Thyroid gland (tissue), 4 donors: ENCODE measurements at regions not wholly inside any gene's neighbourhood (a gene's known extent, or its start where the extent isn't known, plus 50 kb on each side); places are given as distances from the start of the nearest gene placed in this dataset.
A peak's percentile ranks its signal among the peaks of the same experiment; 100 is the strongest.

ENCODE experiments used
- DNase-seq, 2 donors: peaks; one replicate each; pipeline ENCODE4 v3.0.0-alpha.2; 2019
- H3K27ac ChIP-seq, 3 donors: fragments of 200-600 bp; sonication (generic); 1 replicate in 2 of 3; 2 replicates in 1 of 3; pipeline ENCODE4 v1.5.1; 2016 to 2019; ENCODE audit warnings: mild to moderate bottlenecking in 1 of 3, moderate library complexity in 1 of 3
- H3K27me3 ChIP-seq: fragments of 200-600 bp; sonication (generic); one replicate; pipeline ENCODE4 v1.5.1; 2019
- H3K36me3 ChIP-seq, 2 donors: fragments of 200-600 bp; sonication (generic); one replicate each; pipeline ENCODE4 v1.5.1; 2016 to 2019
- H3K4me1 ChIP-seq, 2 donors: fragments of 200-600 bp; sonication (generic); one replicate each; pipeline ENCODE4 v1.5.1; 2017 to 2019
- H3K4me3 ChIP-seq, 3 donors: fragments of 200-600 bp; sonication (generic); replicated peaks in 1 of 3; 1 replicate in 2 of 3; 2 replicates in 1 of 3; pipeline ENCODE4 v1.5.1; 2016; ENCODE audit warnings: mild to moderate bottlenecking in 1 of 3
- H3K9me3 ChIP-seq: fragments of 200-600 bp; sonication (generic); one replicate; pipeline ENCODE4 v1.5.1; 2017
- CTCF ChIP-seq, 6 experiments: fragments of 200-600 bp in 3 of 6; fragments of 450-650 bp in 3 of 6; sonication (generic) in 3 of 6; IDR thresholded peaks; one replicate each; pipeline ENCODE4 v1.5.1; 2016 to 2019; ENCODE audit warnings: antibody characterized with exemption in 6 of 6, mild to moderate bottlenecking in 2 of 6, inconsistent platforms in 1 of 6, moderate library complexity in 1 of 6
- POLR2A ChIP-seq, 2 donors: fragments of 450-650 bp; IDR thresholded peaks; one replicate each; pipeline ENCODE4 v1.6.1; 2017; ENCODE audit warnings: antibody characterized with exemption in 2 of 2, mild to moderate bottlenecking in 2 of 2, moderate library complexity in 1 of 2
- WGBS, 2 donors: methylation state at CpG; one replicate each; pipeline ENCODE4 v1.1.5; 2017; 5-methylcytosine and 5-hydroxymethylcytosine counted together
- intact Hi-C: fragments of 100-400 bp; cut with DNase I; formaldehyde crosslinking; loops from one replicate; pipeline ENCODE4 v1.15.1; 2023

GRCh38 chr7:26479581-26479980 lies 187.9 kb downstream of the SNX10 start:
- H3K36me3 ChIP-seq = no peaks in the 10 kb centered on the region
- WGBS, 2 donors = 47 to 55% methylated on average over 3 of the region's 3 CpGs
- DNase-seq = peak in 1 of 2 donors; percentile 12
- H3K27me3 ChIP-seq = no peaks in the 10 kb centered on the region
- H3K9me3 ChIP-seq = no peaks in the 10 kb centered on the region
- intact Hi-C loops = no loop called here
- no peak overlapping the region for H3K27ac ChIP-seq
- H3K4me1 ChIP-seq = no peaks in the 10 kb centered on the region
- no peak overlapping the region for H3K4me3 ChIP-seq
- TF ChIP-seq CTCF (IDR thresholded peaks at IDR 0.05) (no peak), POLR2A (IDR thresholded peaks at IDR 0.05) (no peak)

- WGBS, 2 donors = 73 to 85% methylated on average over 9 of the region's 9 CpGs
- no peaks in the 10 kb centered on the region for H3K36me3 ChIP-seq
- H3K4me3 ChIP-seq = no peak overlapping the region
- no peak overlapping the region for H3K27ac ChIP-seq
- TF ChIP-seq POLR2A (IDR thresholded peaks at IDR 0.05) = no peak
- TF ChIP-seq CTCF (IDR thresholded peaks at IDR 0.05) = no peak
- DNase-seq = no peak
- no peaks in the 10 kb centered on the region for H3K27me3 ChIP-seq
- intact Hi-C loops = no loop called here
- H3K9me3 ChIP-seq = no peaks in the 10 kb centered on the region
- H3K4me1 ChIP-seq = no peaks in the 10 kb centered on the region
Measured at GRCh38 chr7:26480156-26480555, 188.5 kb downstream of the SNX10 start.

GRCh38 chr7:26482927-26483326 lies 191.3 kb downstream of the SNX10 start:
- 87% methylated on average over 3 of the region's 3 CpGs for WGBS, 2 donors
- DNase-seq = no peak
- no peaks in the 10 kb centered on the region for H3K36me3 ChIP-seq
- no peaks in the 10 kb centered on the region for H3K9me3 ChIP-seq
- no peaks in the 10 kb centered on the region for H3K27me3 ChIP-seq
- no peaks in the 10 kb centered on the region for H3K4me1 ChIP-seq
- H3K4me3 ChIP-seq = no peak overlapping the region
- H3K27ac ChIP-seq = no peak overlapping the region
- intact Hi-C loops = no loop called here
- TF ChIP-seq POLR2A (IDR thresholded peaks at IDR 0.05) (no peak), CTCF (IDR thresholded peaks at IDR 0.05) (no peak)

- H3K4me1 ChIP-seq = no peaks in the 10 kb centered on the region
- intact Hi-C loops = no loop called here
- no peak overlapping the region for H3K4me3 ChIP-seq
- H3K27ac ChIP-seq = no peak overlapping the region
- 78 to 92% methylated on average over 5 of the region's 5 CpGs for WGBS, 2 donors
- no peaks in the 10 kb centered on the region for H3K9me3 ChIP-seq
- TF ChIP-seq POLR2A (IDR thresholded peaks at IDR 0.05) = no peak
- DNase-seq = no peak
- no peaks in the 10 kb centered on the region for H3K27me3 ChIP-seq
- no peaks in the 10 kb centered on the region for H3K36me3 ChIP-seq
Measured at GRCh38 chr7:26483843-26484242, 192.2 kb downstream of the SNX10 start.

- Histone ChIP-seq H3K27me3 (no peaks in the 10 kb centered on the region), H3K4me3 (no peak overlapping the region), H3K27ac (no peak overlapping the region), H3K4me1 (no peaks in the 10 kb centered on the region), H3K9me3 (no peaks in the 10 kb centered on the region), H3K36me3 (no peaks in the 10 kb centered on the region)
- intact Hi-C loops = no loop called here
- WGBS, 2 donors = 86 to 87% methylated on average over 6 of the region's 6 CpGs
- DNase-seq = no peak
- TF ChIP-seq CTCF (IDR thresholded peaks at IDR 0.05) (no peak), POLR2A (IDR thresholded peaks at IDR 0.05) (no peak)
Measured at GRCh38 chr7:26485367-26485934, 193.8 kb downstream of the SNX10 start.

- no peak for DNase-seq
- no peaks in the 10 kb centered on the region for H3K36me3 ChIP-seq
- intact Hi-C loops = no loop called here
- no peak overlapping the region for H3K4me3 ChIP-seq
- H3K9me3 ChIP-seq = no peaks in the 10 kb centered on the region
- 97% methylated on average over 8 of the region's 8 CpGs for WGBS, 2 donors
- no peaks in the 10 kb centered on the region for H3K4me1 ChIP-seq
- no peak overlapping the region for H3K27ac ChIP-seq
- no peaks in the 10 kb centered on the region for H3K27me3 ChIP-seq
- TF ChIP-seq POLR2A (IDR thresholded peaks at IDR 0.05) (no peak), CTCF (IDR thresholded peaks at IDR 0.05) (no peak)
Measured at GRCh38 chr7:26486153-26486552, 194.5 kb downstream of the SNX10 start.
